GM12878 (cell line): ENCODE measurements at regions not wholly inside any gene's neighbourhood (a gene's known extent, or its start where the extent isn't known, plus 50 kb on each side); places are given as distances from the start of the nearest gene placed in this dataset.

Source experiments
- ATAC-seq: fragments of 200-7000 bp; cut with Tn5 transposase; 3 replicates; pipeline ENCODE4 v1.9.1; 2020; ENCODE audit warnings: mild to moderate bottlenecking, moderate library complexity
- BruUV-seq: library from RNA; stranded (reverse); fragments of 400-500 nt; replicated peaks from 2 replicates; lab custom pipeline; 2021; lab: Mats Ljungman, UMichigan
- CTCF ChIA-PET: fragments of 300-600 bp; sonication (Branson Sonifier 250); formaldehyde crosslinking; extraction: SDS; loops from one replicate; lab custom pipeline; 2021; ENCODE audit warnings: inconsistent platforms; lab: Yijun Ruan, JAX
- POLR2A ChIA-PET: fragments of 350-600 bp; formaldehyde crosslinking; extraction: SDS; loops from one replicate; lab custom pipeline; 2021; ENCODE audit warnings: inconsistent platforms; lab: Charles Lee
- RAD21 ChIA-PET: fragments of 300-600 bp; sonication (Branson Sonifier 250); formaldehyde crosslinking; loops from one replicate; lab custom pipeline; 2023; ENCODE audit warnings: antibody characterized with exemption; ENCODE audit not compliant: unreplicated experiment; lab: Charles Lee
- SMC1A ChIA-PET: fragments of 300-600 bp; sonication (Branson Sonifier 250); formaldehyde crosslinking; loops from one replicate; lab custom pipeline; 2023; ENCODE audit not compliant: unreplicated experiment, uncharacterized antibody; lab: Charles Lee
- DNase-seq: peaks from one replicate; pipeline ENCODE4 v3.0.0-alpha.2; 2011; ENCODE audit warnings: low read depth, low spot score
- FAIRE-seq: peaks from 3 replicates; lab custom pipeline; 2011; peaks lifted over from hg19 to GRCh38; lab: Jason Lieb, UNC
- H2AFZ ChIP-seq: 2 replicates; pipeline ENCODE4 v1.6.0; 2011; ENCODE audit warnings: low read depth, low read length, control low read depth; ENCODE audit not compliant: control insufficient read depth
- H3K27ac ChIP-seq: 2 replicates; pipeline ENCODE4 v1.5.1; 2011; ENCODE audit warnings: control low read depth; ENCODE audit not compliant: control insufficient read depth, insufficient read depth
- H3K27me3 ChIP-seq, 2 experiments: replicated peaks in 1 of 2; 2 replicates each; pipeline versions ENCODE4 v1.6.0 to v1.6.1; 2011; ENCODE audit warnings: low read length in 1 of 2; ENCODE audit not compliant: control insufficient read depth in 2 of 2, insufficient read depth in 2 of 2
- H3K36me3 ChIP-seq, 2 experiments: 2 replicates each; pipeline ENCODE4 v1.5.1; 2011; ENCODE audit warnings: low read length in 1 of 2; ENCODE audit not compliant: control insufficient read depth in 2 of 2, insufficient read depth in 2 of 2
- H3K4me1 ChIP-seq: 2 replicates; pipeline ENCODE4 v1.6.1; 2011; ENCODE audit warnings: mild to moderate bottlenecking, low read length, moderate library complexity, mixed read lengths; ENCODE audit not compliant: control insufficient read depth, insufficient read depth
- H3K4me2 ChIP-seq: 2 replicates; pipeline ENCODE4 v1.6.0; 2011; ENCODE audit warnings: control low read depth; ENCODE audit not compliant: control insufficient read depth, insufficient read depth
- H3K4me3 ChIP-seq: fragments of 200-600 bp; sonication (generic); 2 replicates; pipeline ENCODE4 v1.5.1; 2016
- H3K79me2 ChIP-seq: 2 replicates; pipeline ENCODE4 v1.6.0; 2011; ENCODE audit warnings: low read length; ENCODE audit not compliant: control insufficient read depth, insufficient read depth
- H3K9ac ChIP-seq: 2 replicates; pipeline ENCODE4 v1.8.0; 2011; ENCODE audit warnings: low read length, control low read depth, mixed read lengths; ENCODE audit not compliant: control insufficient read depth, insufficient read depth
- H3K9me3 ChIP-seq: replicated peaks from 3 replicates; pipeline ENCODE4 v1.5.1; 2011; ENCODE audit warnings: mild to moderate bottlenecking, low read length; ENCODE audit not compliant: control insufficient read depth, insufficient read depth
- H4K20me1 ChIP-seq: 2 replicates; pipeline ENCODE4 v1.6.0; 2011; ENCODE audit not compliant: control insufficient read depth, insufficient read depth
- BACH1 ChIP-seq: fragments of 450-650 bp; IDR thresholded peaks from 2 replicates; pipeline ENCODE4 v1.6.1; 2017; ENCODE audit warnings: mild to moderate bottlenecking, borderline replicate concordance
- BHLHE40 ChIP-seq, 2 experiments: fragments of 450-650 bp in 1 of 2; IDR thresholded peaks; 2 replicates each; pipeline ENCODE4 v1.6.1; 2011 to 2017; ENCODE audit warnings: low read depth in 2 of 2, borderline replicate concordance in 1 of 2, improper control_type of control experiment in 1 of 2, low read length in 1 of 2, mild to moderate bottlenecking in 1 of 2
- CTCF ChIP-seq, 3 experiments: IDR thresholded peaks in 2 of 3; conservative IDR thresholded peaks in 1 of 3; 2 replicates each; pipeline ENCODE4 v1.5.1; 2011; ENCODE audit warnings: low read depth in 3 of 3, low read length in 3 of 3, mild to moderate bottlenecking in 3 of 3, control low read depth in 2 of 3, moderate library complexity in 2 of 3, inconsistent platforms in 1 of 3, mixed read lengths in 1 of 3; ENCODE audit not compliant: control insufficient read depth in 2 of 3, insufficient read depth in 1 of 3; ENCODE audit errors: extremely low read depth in 1 of 3
- EGR1 ChIP-seq, 2 experiments: IDR thresholded peaks; 1 replicate in 1 of 2; 2 replicates in 1 of 2; pipeline ENCODE4 v1.6.1; 2011 to 2012; ENCODE audit warnings: low read depth in 2 of 2, low read length in 2 of 2, borderline replicate concordance in 1 of 2, mild to moderate bottlenecking in 1 of 2, moderate library complexity in 1 of 2
- HDGF ChIP-seq: fragments of 450-650 bp; IDR thresholded peaks from 2 replicates; pipeline ENCODE4 v1.6.1; 2016; ENCODE audit warnings: antibody characterized with exemption
- MYB ChIP-seq: fragments of 150-350 bp; IDR thresholded peaks from 2 replicates; pipeline ENCODE4 v1.6.1; 2014; ENCODE audit warnings: mild to moderate bottlenecking, low read depth, low read length, borderline replicate concordance
- NFIC ChIP-seq: IDR thresholded peaks from 2 replicates; pipeline ENCODE4 v1.6.1; 2012; ENCODE audit warnings: low read depth, mild to moderate bottlenecking, inconsistent platforms, low read length, moderate library complexity
- NFYA ChIP-seq: IDR thresholded peaks from 2 replicates; pipeline ENCODE4 v1.6.1; 2011; ENCODE audit warnings: low read depth, mild to moderate bottlenecking, low read length, improper control_type of control experiment, borderline replicate concordance
- RAD51 ChIP-seq: fragments of 450-650 bp; IDR thresholded peaks from 2 replicates; pipeline ENCODE4 v1.6.1; 2016; ENCODE audit warnings: moderate library complexity, mild to moderate bottlenecking, inconsistent platforms
- SRF ChIP-seq, 2 experiments: IDR thresholded peaks; 2 replicates each; pipeline ENCODE4 v1.6.1; 2011; ENCODE audit warnings: low read depth in 2 of 2, low read length in 2 of 2, mild to moderate bottlenecking in 1 of 2, moderate library complexity in 1 of 2
- ZNF622 ChIP-seq: fragments of 450-650 bp; IDR thresholded peaks from 2 replicates; pipeline ENCODE4 v1.6.1; 2017; ENCODE audit warnings: mild to moderate bottlenecking, inconsistent platforms
- WGBS: methylation state at CpG from one replicate; pipeline ENCODE4 v1.1.6; 2016; ENCODE audit warnings: low lambda C conversion rate; ENCODE audit not compliant: insufficient replicate concordance, insufficient coverage; ENCODE audit errors: missing lambda C conversion rate; 5-methylcytosine and 5-hydroxymethylcytosine counted together
- in situ Hi-C: fragments of 300-500 bp; cut with MboI; formaldehyde crosslinking; loops from 9 replicates; pipeline ENCODE4 v1.14.3; 2018; ENCODE audit warnings: mixed read lengths
- intact Hi-C: fragments of 100-400 bp; cut with micrococcal nuclease; formaldehyde crosslinking; loops from one replicate; pipeline ENCODE4 v1.14.2; 2022; ENCODE audit not compliant: unreplicated experiment
- TF ChIP-seq, protein P1 (sequence below): fragments of 450-650 bp; conservative IDR thresholded peaks from 2 replicates; pipeline ENCODE4 v1.6.1; 2017; ENCODE audit warnings: mild to moderate bottlenecking, moderate library complexity

DNA sequence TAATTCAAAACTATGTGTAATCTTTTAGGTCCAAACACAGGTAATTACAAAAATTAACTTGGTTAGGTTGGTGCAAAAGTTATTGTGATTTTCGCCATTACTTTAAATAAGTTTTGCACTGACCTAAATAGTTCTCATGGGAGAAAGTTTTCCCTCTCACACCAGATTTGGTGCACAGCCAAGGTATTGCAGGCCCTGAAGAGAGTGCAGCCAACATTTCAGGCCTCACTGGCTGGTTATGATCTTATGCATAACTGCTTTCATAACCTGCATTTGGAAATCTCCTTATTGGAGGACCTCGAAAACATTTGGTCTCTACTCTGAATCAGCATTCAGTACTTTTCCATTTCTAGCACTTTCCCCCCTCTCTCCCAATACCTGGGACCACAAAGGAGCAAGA lies 993.1 kb upstream of the MANEA start (continued):
- no peak for TF ChIP-seq MYB
- TF ChIP-seq SRF (IDR thresholded peaks at IDR 0.05; ENCODE audit: low read depth in 2 of 2, low read length in 2 of 2) = no peak

GRCh38 chr6:94570581-94570980 lies 1006.8 kb upstream of the MANEA start:
- no peak for TF ChIP-seq NFYA
- no peak for TF ChIP-seq CTCF (IDR thresholded peaks at IDR 0.05 in 2 of 3, conservative IDR thresholded peaks at IDR 0.05 in 1 of 3; ENCODE audit: control insufficient read depth in 2 of 3, extremely low read depth in 1 of 3, insufficient read depth in 1 of 3, low read depth in 3 of 3, low read length in 3 of 3)
- TF ChIP-seq BACH1 = no peak
- TF ChIP-seq HDGF = no peak
- TF ChIP-seq BHLHE40 (IDR thresholded peaks at IDR 0.05; ENCODE audit: borderline replicate concordance in 1 of 2, low read depth in 2 of 2, low read length in 1 of 2) = no peak
- TF ChIP-seq RAD51 = no peak
- TF ChIP-seq ZNF622 = no peak
- TF ChIP-seq, protein P1, sequence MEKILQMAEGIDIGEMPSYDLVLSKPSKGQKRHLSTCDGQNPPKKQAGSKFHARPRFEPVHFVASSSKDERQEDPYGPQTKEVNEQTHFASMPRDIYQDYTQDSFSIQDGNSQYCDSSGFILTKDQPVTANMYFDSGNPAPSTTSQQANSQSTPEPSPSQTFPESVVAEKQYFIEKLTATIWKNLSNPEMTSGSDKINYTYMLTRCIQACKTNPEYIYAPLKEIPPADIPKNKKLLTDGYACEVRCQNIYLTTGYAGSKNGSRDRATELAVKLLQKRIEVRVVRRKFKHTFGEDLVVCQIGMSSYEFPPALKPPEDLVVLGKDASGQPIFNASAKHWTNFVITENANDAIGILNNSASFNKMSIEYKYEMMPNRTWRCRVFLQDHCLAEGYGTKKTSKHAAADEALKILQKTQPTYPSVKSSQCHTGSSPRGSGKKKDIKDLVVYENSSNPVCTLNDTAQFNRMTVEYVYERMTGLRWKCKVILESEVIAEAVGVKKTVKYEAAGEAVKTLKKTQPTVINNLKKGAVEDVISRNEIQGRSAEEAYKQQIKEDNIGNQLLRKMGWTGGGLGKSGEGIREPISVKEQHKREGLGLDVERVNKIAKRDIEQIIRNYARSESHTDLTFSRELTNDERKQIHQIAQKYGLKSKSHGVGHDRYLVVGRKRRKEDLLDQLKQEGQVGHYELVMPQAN = no peak
- no peak for TF ChIP-seq EGR1 (IDR thresholded peaks at IDR 0.05; ENCODE audit: borderline replicate concordance in 1 of 2, low read depth in 2 of 2, low read length in 2 of 2)
- no peak for TF ChIP-seq NFIC
- Histone ChIP-seq H2AFZ (no peak overlapping the region), H3K9me3 (no peaks in the 10 kb centered on the region), H4K20me1 (no peaks in the 10 kb centered on the region), H3K27me3 (no peaks in the 10 kb centered on the region), H3K4me2 (no peak overlapping the region), H3K36me3 (no peaks in the 10 kb centered on the region), H3K4me1 (no peaks in the 10 kb centered on the region), H3K9ac (no peak overlapping the region), H3K79me2 (no peaks in the 10 kb centered on the region), H3K27ac (no peak overlapping the region), H3K4me3 (no peak overlapping the region)
- intact Hi-C loops (no loop called here), in situ Hi-C loops (no loop called here)
- 19% methylated on average over 5 of the region's 5 CpGs for WGBS
- no peak for FAIRE-seq
- ChIA-PET POLR2A (no interaction called here), RAD21 (no interaction called here), SMC1A (no interaction called here), CTCF (interaction anchor here (0.7 kb wide), 1 partner anchor 520 kb away, joined by 3 read pairs; no protein-coding TSS in a partner anchor)
- ATAC-seq = no peak
- no TSS peak for BruUV-seq
- DNase-seq = no peak
